Esophagus mucosa (tissue), 1 donor: ENCODE measurements at regions not wholly inside any gene's neighbourhood (a gene's known extent, or its start where the extent isn't known, plus 50 kb on each side); places are given as distances from the start of the nearest gene placed in this dataset.

Experiments
- ATAC-seq: fragments of 200-7000 bp; cut with Tn5 transposase; one replicate; pipeline ENCODE4 v1.9.1; 2020
- donor health status: DM: yes; HTN: yes; CAD: no.

- no peak for ATAC-seq
These were observed 551.6 kb upstream of the CITED2 start for GRCh38 chr6:139925894-139926641.

GRCh38 chr6:139923964-139924475 is 549.6 kb upstream of the CITED2 start:
- peak; percentile 94 for ATAC-seq

DNA sequence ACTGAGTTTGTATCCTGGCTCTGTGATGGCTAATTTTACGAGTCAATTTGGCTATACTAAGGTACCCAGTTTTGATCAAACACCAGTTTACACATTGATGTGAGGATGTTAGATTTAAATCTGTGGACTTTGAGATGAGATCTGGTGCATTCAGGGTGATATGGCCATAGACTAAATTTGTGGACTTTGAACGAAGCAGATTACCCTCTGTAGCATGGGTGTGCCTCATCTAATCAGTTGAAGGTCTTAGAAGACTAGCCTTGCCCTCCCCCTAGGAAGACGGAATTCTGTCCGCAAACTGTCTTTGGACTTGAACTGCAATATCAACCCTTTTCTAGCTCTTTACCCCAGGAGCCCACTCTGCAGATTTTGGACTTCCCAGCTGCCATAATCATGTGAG is 547.8 kb upstream of the CITED2 start:
- ATAC-seq, result no peak

DNA sequence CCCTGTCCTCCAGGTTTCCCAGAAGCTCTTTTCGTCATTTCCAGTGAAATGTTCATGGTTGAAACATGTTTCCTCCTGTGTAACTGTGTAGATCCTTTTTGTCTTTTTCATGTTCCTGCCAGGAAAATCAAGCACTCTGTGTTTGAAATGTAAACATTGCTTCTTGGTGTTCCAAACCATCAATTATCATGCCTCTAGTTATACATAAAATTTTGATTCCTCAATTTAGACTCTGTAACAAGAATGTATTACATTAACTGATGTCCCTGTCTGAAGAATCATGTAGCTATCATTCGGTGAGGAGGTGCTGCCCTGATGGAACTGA is 546.3 kb upstream of the CITED2 start:
- ATAC-seq, result no peak

DNA sequence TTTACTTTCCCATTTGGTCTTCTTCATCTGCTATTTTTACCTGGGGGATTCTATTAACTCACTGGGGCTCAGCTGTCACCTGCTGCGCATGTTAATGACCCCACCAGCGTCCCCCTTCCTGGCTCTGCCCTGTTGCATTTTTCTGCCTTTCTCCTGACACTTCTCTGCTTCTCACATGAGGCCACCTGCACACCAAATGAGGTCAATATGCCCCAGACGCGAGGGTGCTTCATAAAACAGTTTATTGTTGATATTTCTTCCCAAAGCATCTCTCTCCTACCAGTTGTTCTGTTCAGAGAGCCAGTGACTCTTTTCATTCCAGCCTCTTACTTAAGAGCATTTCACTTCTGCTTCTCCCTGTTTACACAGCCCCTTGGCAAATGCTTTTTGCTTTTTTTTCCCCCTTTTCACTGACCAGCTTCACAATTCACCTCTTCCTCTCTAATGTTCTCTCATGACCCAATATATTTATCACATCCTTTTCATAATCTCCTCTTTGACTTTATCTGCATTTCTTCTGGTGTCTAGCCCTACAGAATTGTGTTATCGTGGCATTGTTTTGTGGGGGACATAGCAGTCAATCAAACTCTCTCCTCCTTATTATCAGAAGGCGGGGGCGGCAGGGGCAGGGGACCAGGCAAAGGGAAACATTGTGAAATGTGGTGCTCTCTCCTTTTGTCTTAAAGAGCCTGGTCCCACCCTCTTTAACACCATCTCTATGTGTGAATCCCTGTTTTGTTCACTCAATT is 545.8 kb upstream of the CITED2 start:
- ATAC-seq, result no peak

GRCh38 chr6:139919107-139920026 is 544.9 kb upstream of the CITED2 start:
- ATAC-seq, result no peak

- ATAC-seq, result no peak
These were observed 543.6 kb upstream of the CITED2 start for GRCh38 chr6:139917951-139918630.

GRCh38 chr6:139914910-139915309 is 540.5 kb upstream of the CITED2 start:
- no peak for ATAC-seq

DNA sequence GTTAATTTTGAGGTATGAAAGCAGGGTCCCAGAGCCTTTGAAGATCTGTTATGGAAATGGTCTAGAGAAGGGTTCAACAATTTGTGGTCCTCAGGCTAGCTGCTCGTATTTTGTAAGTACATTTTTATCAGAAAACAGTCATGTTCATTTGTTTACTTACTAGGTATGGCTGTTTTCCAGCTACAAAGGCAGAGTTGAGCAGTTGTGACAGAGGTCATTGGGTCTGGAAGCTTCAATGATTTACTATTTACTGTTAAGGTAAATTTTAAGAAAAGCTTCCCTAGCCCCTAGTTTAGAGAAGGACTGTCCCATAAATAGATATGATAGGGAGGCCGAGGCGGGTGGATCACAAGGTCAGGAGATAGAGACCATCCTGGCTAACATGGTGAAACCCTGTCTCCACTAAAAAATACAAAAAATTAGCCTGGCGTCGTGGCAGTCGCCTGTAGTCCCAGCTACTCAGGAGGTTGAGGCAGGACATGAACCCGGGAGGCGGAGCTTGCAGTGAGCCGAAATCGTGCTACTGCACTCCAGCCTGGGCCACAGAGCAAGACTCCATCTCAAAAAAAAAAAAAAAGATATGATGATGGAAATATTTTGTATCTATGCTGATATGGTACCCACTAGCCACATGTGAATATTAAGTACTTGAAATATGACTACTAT is 538.4 kb upstream of the CITED2 start:
- no peak for ATAC-seq

DNA sequence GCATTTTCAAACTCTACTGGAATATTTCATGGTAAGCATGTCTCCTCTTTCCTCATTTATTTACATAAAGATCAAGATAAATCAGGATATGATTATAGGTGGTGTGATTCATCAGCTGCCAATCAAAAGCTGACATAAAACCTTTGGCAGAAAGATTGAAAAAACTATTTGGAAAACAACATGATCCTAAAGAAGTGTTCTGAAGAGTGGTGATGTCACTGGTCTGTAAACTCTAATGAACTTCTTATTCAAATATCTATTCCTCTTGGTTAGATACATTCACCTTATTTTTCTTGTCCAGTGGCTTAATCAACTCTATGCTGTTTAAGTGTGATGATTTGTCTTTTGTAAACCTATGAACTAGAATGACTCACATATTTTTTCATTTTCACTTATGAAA is 535.5 kb upstream of the CITED2 start:
- ATAC-seq, result peak; percentile 18

GRCh38 chr6:139905404-139906052 is 531.1 kb upstream of the CITED2 start:
- ATAC-seq, result no peak

DNA sequence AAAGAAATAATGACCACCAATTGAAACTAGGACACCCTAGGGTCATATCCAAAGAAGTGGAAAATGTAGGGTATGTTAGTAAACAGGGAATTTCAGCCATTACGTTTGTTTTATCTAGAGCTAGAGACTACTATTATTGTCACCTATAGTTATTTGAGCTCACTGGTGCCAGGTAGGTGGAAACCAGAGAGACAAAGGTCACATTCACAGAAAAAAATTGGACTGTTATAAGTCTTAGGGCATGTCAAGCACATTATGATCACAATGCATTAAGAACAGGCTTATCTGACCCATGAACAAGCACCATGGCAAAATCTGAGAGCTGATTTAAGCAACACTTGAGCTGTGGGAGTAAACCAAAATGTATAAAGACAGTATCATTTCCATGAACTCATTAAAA is 530.1 kb upstream of the CITED2 start:
- no peak for ATAC-seq

- ATAC-seq, result no peak
These were observed 529.7 kb upstream of the CITED2 start for GRCh38 chr6:139904158-139904533.

- no peak for ATAC-seq
These were observed 529.1 kb upstream of the CITED2 start for GRCh38 chr6:139903411-139904157.

GRCh38 chr6:139895205-139895793 is 520.9 kb upstream of the CITED2 start:
- no peak for ATAC-seq

DNA sequence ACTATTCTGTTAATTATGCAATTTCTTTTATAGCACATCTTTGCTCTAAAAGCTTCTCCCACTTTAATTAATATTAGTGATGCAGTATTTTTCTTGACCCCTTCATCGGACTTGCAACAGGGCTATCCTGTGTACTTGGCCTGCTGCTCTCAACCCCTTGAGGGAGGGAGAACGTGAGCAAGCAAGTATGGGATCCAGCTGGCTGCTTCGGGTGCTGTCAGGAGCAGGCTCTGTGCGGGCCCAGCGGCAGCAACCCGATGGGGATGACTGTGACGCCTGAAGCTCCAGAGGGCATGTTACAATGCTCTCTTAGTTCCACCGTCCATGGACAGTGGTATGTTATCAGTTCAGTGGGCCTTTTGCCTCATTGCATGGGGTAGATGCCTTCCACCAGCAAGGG is 519.8 kb upstream of the CITED2 start:
- no peak for ATAC-seq

DNA sequence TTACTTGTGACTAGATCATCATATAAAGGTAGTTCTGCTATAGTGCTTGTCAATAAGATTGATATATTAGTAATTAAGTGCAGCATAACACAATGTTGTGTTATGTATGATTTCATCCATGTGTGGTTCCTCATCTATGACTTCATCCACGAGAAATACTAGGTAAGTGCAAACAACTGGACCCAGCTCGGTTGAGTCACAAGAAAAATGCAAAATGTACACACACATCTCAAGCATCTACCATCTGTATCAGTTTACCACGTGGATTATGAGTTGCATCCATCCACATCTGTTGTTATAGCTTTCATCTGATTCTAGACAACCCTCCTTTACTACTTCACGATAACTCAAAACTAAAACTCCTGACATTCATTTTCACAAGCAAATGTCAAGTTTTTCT is 517.0 kb upstream of the CITED2 start:
- ATAC-seq, result no peak

GRCh38 chr6:139888681-139889122 is 514.3 kb upstream of the CITED2 start:
- no peak for ATAC-seq

DNA sequence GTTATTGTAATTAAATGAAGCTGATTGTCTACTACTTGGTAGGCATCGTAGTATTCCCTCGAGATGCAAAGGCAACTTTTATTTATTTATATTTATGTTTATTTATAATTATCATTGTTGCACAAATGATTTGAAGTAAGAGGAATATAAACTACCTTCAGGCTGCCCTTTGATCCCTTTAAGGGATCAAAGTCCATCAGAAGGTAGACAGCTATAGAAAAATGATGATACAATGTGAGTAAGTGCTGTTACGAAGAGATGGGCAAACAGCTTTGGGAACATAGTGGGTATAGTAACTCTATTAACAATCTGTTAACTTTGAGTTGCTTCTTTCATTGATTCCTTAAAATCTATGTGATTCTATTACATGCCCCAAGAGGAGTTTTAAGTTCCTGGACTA is 512.8 kb upstream of the CITED2 start:
- no peak for ATAC-seq

- ATAC-seq, result no peak
These were observed 511.9 kb upstream of the CITED2 start for GRCh38 chr6:139886396-139886795.
